ENCODE measurements at regions not wholly inside any gene's neighbourhood (a gene's known extent, or its start where the extent isn't known, plus 50 kb on each side); places are given as distances from the start of the nearest gene placed in this dataset.

- peaks cover 0 to 5% of the 10 kb centered on the region in 2 donors for H3K9me3 Mint-ChIP-seq
- no peaks in the 10 kb centered on the region for H3K4me1 Mint-ChIP-seq
- H3K27ac Mint-ChIP-seq: no peak overlapping the region
- DNase-seq (no peak), ATAC-seq (no peak)
- H3K4me3 Mint-ChIP-seq: no peak overlapping the region
- peaks cover 8% of the 10 kb centered on the region for H3K27me3 Mint-ChIP-seq
Measured at GRCh38 chr15:97463696-97464095, 496.8 kb upstream of the ARRDC4 start.

- H3K9me3 Mint-ChIP-seq: peaks cover 5 to 14% of the 10 kb centered on the region in 2 donors
- no peak overlapping the region for H3K27ac Mint-ChIP-seq
- DNase-seq (no peak), ATAC-seq (no peak)
- H3K4me1 Mint-ChIP-seq: no peaks in the 10 kb centered on the region
- H3K4me3 Mint-ChIP-seq: no peak overlapping the region
- H3K27me3 Mint-ChIP-seq: peaks cover 8% of the 10 kb centered on the region
Measured at GRCh38 chr15:97470417-97470816, 490.1 kb upstream of the ARRDC4 start.

- ATAC-seq: no peak
- no peak for DNase-seq
- H3K4me3 Mint-ChIP-seq: no peak overlapping the region
- no peaks in the 10 kb centered on the region for H3K4me1 Mint-ChIP-seq
- H3K9me3 Mint-ChIP-seq: peaks cover 5 to 14% of the 10 kb centered on the region in 2 donors
- H3K27ac Mint-ChIP-seq: no peak overlapping the region
- no peaks in the 10 kb centered on the region for H3K27me3 Mint-ChIP-seq
Measured at GRCh38 chr15:97473627-97474026, 486.9 kb upstream of the ARRDC4 start.

- H3K27me3 Mint-ChIP-seq: no peaks in the 10 kb centered on the region
- ATAC-seq: no peak
- H3K27ac Mint-ChIP-seq: no peak overlapping the region
- no peak overlapping the region for H3K4me3 Mint-ChIP-seq
- no peaks in the 10 kb centered on the region for H3K4me1 Mint-ChIP-seq
- DNase-seq: no peak
- no peaks in the 10 kb centered on the region for H3K9me3 Mint-ChIP-seq
Measured at GRCh38 chr15:97479957-97480356, 480.5 kb upstream of the ARRDC4 start.

- ATAC-seq (no peak), DNase-seq (no peak)
- Mint-ChIP-seq H3K4me1 (no peaks in the 10 kb centered on the region), H3K27me3 (no peaks in the 10 kb centered on the region), H3K27ac (no peak overlapping the region), H3K9me3 (peaks cover 0 to 6% of the 10 kb centered on the region in 2 donors), H3K4me3 (no peak overlapping the region)
Measured at GRCh38 chr15:97482521-97482920, 478.0 kb upstream of the ARRDC4 start.

- Mint-ChIP-seq H3K27me3 (no peaks in the 10 kb centered on the region), H3K4me3 (no peak overlapping the region), H3K27ac (no peak overlapping the region), H3K4me1 (no peaks in the 10 kb centered on the region), H3K9me3 (peaks cover 0 to 6% of the 10 kb centered on the region in 2 donors)
- no peak for ATAC-seq
- DNase-seq: no peak
Measured at GRCh38 chr15:97483232-97483631, 477.3 kb upstream of the ARRDC4 start.

- Mint-ChIP-seq H3K4me3 (no peak overlapping the region), H3K27ac (no peak overlapping the region), H3K9me3 (peaks cover 0 to 6% of the 10 kb centered on the region in 2 donors), H3K27me3 (no peaks in the 10 kb centered on the region), H3K4me1 (no peaks in the 10 kb centered on the region)
- no peak for ATAC-seq
- DNase-seq: no peak
Measured at GRCh38 chr15:97490429-97490828, 470.1 kb upstream of the ARRDC4 start.

- H3K27me3 Mint-ChIP-seq: no peaks in the 10 kb centered on the region
- ATAC-seq (no peak), DNase-seq (no peak)
- H3K27ac Mint-ChIP-seq: no peak overlapping the region
- peaks cover 7 to 15% of the 10 kb centered on the region in 2 donors for H3K9me3 Mint-ChIP-seq
- no peaks in the 10 kb centered on the region for H3K4me1 Mint-ChIP-seq
- no peak overlapping the region for H3K4me3 Mint-ChIP-seq
Measured at GRCh38 chr15:97501291-97501690, 459.2 kb upstream of the ARRDC4 start.

GRCh38 chr15:97502038-97502437, 458.5 kb upstream of the ARRDC4 start:
- no peaks in the 10 kb centered on the region for H3K27me3 Mint-ChIP-seq
- ATAC-seq: no peak
- DNase-seq: no peak
- H3K4me1 Mint-ChIP-seq: no peaks in the 10 kb centered on the region
- H3K9me3 Mint-ChIP-seq: peaks cover 7 to 15% of the 10 kb centered on the region in 2 donors
- H3K27ac Mint-ChIP-seq: no peak overlapping the region
- H3K4me3 Mint-ChIP-seq: no peak overlapping the region

- Mint-ChIP-seq H3K27me3 (no peaks in the 10 kb centered on the region), H3K4me1 (no peaks in the 10 kb centered on the region), H3K4me3 (no peak overlapping the region), H3K27ac (no peak overlapping the region), H3K9me3 (peaks cover 7 to 15% of the 10 kb centered on the region in 2 donors)
- DNase-seq: no peak
- ATAC-seq: no peak
Measured at GRCh38 chr15:97504031-97504792, 456.3 kb upstream of the ARRDC4 start.

GRCh38 chr15:97517737-97518136, 442.8 kb upstream of the ARRDC4 start:
- ATAC-seq: no peak
- no peaks in the 10 kb centered on the region for H3K9me3 Mint-ChIP-seq
- DNase-seq: no peak
- H3K4me3 Mint-ChIP-seq: no peak overlapping the region
- no peaks in the 10 kb centered on the region for H3K4me1 Mint-ChIP-seq
- no peaks in the 10 kb centered on the region for H3K27me3 Mint-ChIP-seq
- H3K27ac Mint-ChIP-seq: no peak overlapping the region

- no peak overlapping the region for H3K4me3 Mint-ChIP-seq
- no peak for ATAC-seq
- no peaks in the 10 kb centered on the region for H3K9me3 Mint-ChIP-seq
- no peaks in the 10 kb centered on the region for H3K4me1 Mint-ChIP-seq
- no peak for DNase-seq
- H3K27me3 Mint-ChIP-seq: no peaks in the 10 kb centered on the region
- no peak overlapping the region for H3K27ac Mint-ChIP-seq
Measured at GRCh38 chr15:97520689-97521088, 439.8 kb upstream of the ARRDC4 start.

- H3K9me3 Mint-ChIP-seq: no peaks in the 10 kb centered on the region
- H3K27ac Mint-ChIP-seq: no peak overlapping the region
- H3K27me3 Mint-ChIP-seq: no peaks in the 10 kb centered on the region
- H3K4me3 Mint-ChIP-seq: no peak overlapping the region
- DNase-seq: no peak
- no peak for ATAC-seq
- no peaks in the 10 kb centered on the region for H3K4me1 Mint-ChIP-seq
Measured at GRCh38 chr15:97521381-97522285, 438.9 kb upstream of the ARRDC4 start.

GRCh38 chr15:97522347-97522746, 438.2 kb upstream of the ARRDC4 start:
- H3K4me1 Mint-ChIP-seq: no peaks in the 10 kb centered on the region
- H3K4me3 Mint-ChIP-seq: no peak overlapping the region
- no peak overlapping the region for H3K27ac Mint-ChIP-seq
- H3K9me3 Mint-ChIP-seq: no peaks in the 10 kb centered on the region
- ATAC-seq (no peak), DNase-seq (no peak)
- no peaks in the 10 kb centered on the region for H3K27me3 Mint-ChIP-seq

GRCh38 chr15:97525809-97526208, 434.7 kb upstream of the ARRDC4 start:
- Mint-ChIP-seq H3K27me3 (no peaks in the 10 kb centered on the region), H3K4me3 (no peak overlapping the region)

GRCh38 chr15:97528238-97528637, 432.3 kb upstream of the ARRDC4 start:
- Mint-ChIP-seq H3K4me1 (no peaks in the 10 kb centered on the region), H3K27me3 (no peaks in the 10 kb centered on the region), H3K4me3 (no peak overlapping the region), H3K27ac (no peak overlapping the region), H3K9me3 (no peaks in the 10 kb centered on the region)
- no peak for DNase-seq
- ATAC-seq: no peak

More at GRCh38 chr15:97525809-97526208, 434.7 kb upstream of the ARRDC4 start:
- Mint-ChIP-seq H3K27ac (no peak overlapping the region), H3K9me3 (no peaks in the 10 kb centered on the region), H3K4me1 (no peaks in the 10 kb centered on the region)
- no peak for DNase-seq
- no peak for ATAC-seq
